K562 (cell line): ENCODE measurements at regions not wholly inside any gene's neighbourhood (a gene's known extent, or its start where the extent isn't known, plus 50 kb on each side); places are given as distances from the start of the nearest gene placed in this dataset.

ENCODE experiments used
- CEBPB ChIP-seq: fragments of 450-650 bp; IDR thresholded peaks from 2 replicates; pipeline ENCODE4 v1.6.1; 2016; ENCODE audit warnings: missing genetic modification characterization, missing compliant biosample characterization
- CSDE1 ChIP-seq, 2 experiments: fragments of 450-650 bp; IDR thresholded peaks; 2 replicates each; pipeline ENCODE4 v1.6.1; 2016; ENCODE audit warnings: mild to moderate bottlenecking in 1 of 2
- DPF2 ChIP-seq: fragments of 450-650 bp; IDR thresholded peaks from 2 replicates; pipeline ENCODE4 v1.6.1; 2016
- NFE2 ChIP-seq: IDR thresholded peaks from 2 replicates; pipeline ENCODE4 v1.6.1; 2014; ENCODE audit warnings: antibody characterized with exemption, low read depth
- TBL1XR1 ChIP-seq, 2 experiments: IDR thresholded peaks; 2 replicates each; pipeline ENCODE4 v1.6.1; 2012; ENCODE audit warnings: improper control_type of control experiment in 2 of 2, low read length in 2 of 2, mild to moderate bottlenecking in 1 of 2
- ZNF830 ChIP-seq: fragments of 250-450 bp; sonication (Bioruptor Pico); IDR thresholded peaks from 2 replicates; pipeline ENCODE4 v1.5.0; 2021; ENCODE audit warnings: mild to moderate bottlenecking
- TF ChIP-seq, protein P1 (sequence below): fragments of 250-450 bp; sonication (Bioruptor Pico); IDR thresholded peaks from 2 replicates; pipeline ENCODE4 v1.4.0; 2020; ENCODE audit warnings: mild to moderate bottlenecking, moderate library complexity

DNA sequence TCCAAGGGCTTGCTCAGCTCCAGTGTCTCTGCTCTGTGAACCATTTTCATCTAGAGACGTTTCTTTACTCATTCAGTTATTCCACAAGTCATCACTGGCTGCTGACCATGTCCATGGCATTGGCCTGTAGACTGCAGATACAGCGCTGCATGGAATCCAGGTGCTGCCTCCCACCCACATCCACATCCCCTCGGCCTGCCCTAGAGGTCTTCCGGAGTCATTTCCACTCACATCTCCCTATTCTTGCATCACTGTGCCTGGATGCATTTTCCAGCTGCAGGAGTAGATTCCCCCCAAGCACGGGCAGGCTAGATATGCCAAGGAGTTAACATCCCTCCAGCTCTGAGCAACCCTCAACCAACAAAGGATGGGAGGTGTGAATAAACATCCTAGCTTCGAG, 68.9 kb downstream of the CHST1 start:
- TF ChIP-seq NFE2 (no peak), CEBPB (tag) (no peak), DPF2 (no peak), ZNF830 (CRISPR knock-in tag) (no peak), CSDE1 (IDR thresholded peaks at IDR 0.05) (no peak), TBL1XR1 (IDR thresholded peaks at IDR 0.05; ENCODE audit: low read length in 2 of 2) (no peak)
- TF ChIP-seq, protein P1, sequence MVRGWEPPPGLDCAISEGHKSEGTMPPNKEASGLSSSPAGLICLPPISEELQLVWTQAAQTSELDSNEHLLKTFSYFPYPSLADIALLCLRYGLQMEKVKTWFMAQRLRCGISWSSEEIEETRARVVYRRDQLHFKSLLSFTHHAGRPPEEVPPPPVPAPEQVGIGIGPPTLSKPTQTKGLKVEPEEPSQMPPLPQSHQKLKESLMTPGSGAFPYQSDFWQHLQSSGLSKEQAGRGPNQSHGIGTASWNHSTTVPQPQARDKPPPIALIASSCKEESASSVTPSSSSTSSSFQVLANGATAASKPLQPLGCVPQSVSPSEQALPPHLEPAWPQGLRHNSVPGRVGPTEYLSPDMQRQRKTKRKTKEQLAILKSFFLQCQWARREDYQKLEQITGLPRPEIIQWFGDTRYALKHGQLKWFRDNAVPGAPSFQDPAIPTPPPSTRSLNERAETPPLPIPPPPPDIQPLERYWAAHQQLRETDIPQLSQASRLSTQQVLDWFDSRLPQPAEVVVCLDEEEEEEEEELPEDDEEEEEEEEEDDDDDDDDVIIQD (CRISPR knock-in tag), result no peak
